NCI-H1417 (cell line): ENCODE measurements at regions not wholly inside any gene's neighbourhood (a gene's known extent, or its start where the extent isn't known, plus 50 kb on each side); places are given as distances from the start of the nearest gene placed in this dataset.
"Not testable (repeated sequence)": the region's sequence is repeated elsewhere in the genome, so short reads cannot be mapped to it uniquely, and the experiment has no call there.

Experiments
- DNase-seq, 3 experiments: peaks; one replicate each; lab custom pipeline; 2025; lab: John Stamatoyannopoulos, UW

GRCh38 chr13:18993884-18994660 is 187.6 kb downstream of the TUBA3C start:
- DNase-seq: no peak

GRCh38 chr13:18992791-18993190 is 188.8 kb downstream of the TUBA3C start:
- DNase-seq: no peak

- no peak for DNase-seq
Observed at GRCh38 chr13:18991060-18991459, 190.6 kb downstream of the TUBA3C start.

- DNase-seq: no peak
Observed at GRCh38 chr13:18978447-18978846, 203.2 kb downstream of the TUBA3C start.

- no peak for DNase-seq
Observed at GRCh38 chr13:18977857-18978256, 203.8 kb downstream of the TUBA3C start.

GRCh38 chr13:18971576-18972219 is 209.9 kb downstream of the TUBA3C start:
- no peak for DNase-seq

GRCh38 chr13:18965347-18965855 is 216.2 kb downstream of the TUBA3C start:
- DNase-seq: no peak

- no peak for DNase-seq
Observed at GRCh38 chr13:18964942-18965341, 216.7 kb downstream of the TUBA3C start.

- not testable (repeated sequence) for DNase-seq
Observed at GRCh38 chr13:18963684-18964083, 217.9 kb downstream of the TUBA3C start.

GRCh38 chr13:18962168-18962734 is 219.4 kb downstream of the TUBA3C start:
- no peak for DNase-seq

- no peak for DNase-seq
Observed at GRCh38 chr13:18961383-18962117, 220.1 kb downstream of the TUBA3C start.

- no peak for DNase-seq
Observed at GRCh38 chr13:18960637-18961227, 220.9 kb downstream of the TUBA3C start.

- DNase-seq: no peak
Observed at GRCh38 chr13:18959996-18960395, 221.6 kb downstream of the TUBA3C start.

- no peak for DNase-seq
Observed at GRCh38 chr13:18959229-18959628, 222.4 kb downstream of the TUBA3C start.

GRCh38 chr13:18956473-18957078 is 225.0 kb downstream of the TUBA3C start:
- no peak for DNase-seq

GRCh38 chr13:18954254-18954653 is 227.4 kb downstream of the TUBA3C start:
- no peak for DNase-seq

- DNase-seq: no peak
Observed at GRCh38 chr13:18953139-18953930, 228.3 kb downstream of the TUBA3C start.

- no peak for DNase-seq
Observed at GRCh38 chr13:18952225-18953016, 229.2 kb downstream of the TUBA3C start.

GRCh38 chr13:18951412-18951811 is 230.2 kb downstream of the TUBA3C start:
- DNase-seq: no peak

GRCh38 chr13:18949970-18950369 is 231.7 kb downstream of the TUBA3C start:
- no peak for DNase-seq
